ENCODE measurements at regions not wholly inside any gene's neighbourhood (a gene's known extent, or its start where the extent isn't known, plus 50 kb on each side); places are given as distances from the start of the nearest gene placed in this dataset.

- DNase-seq, result no peak
These were observed 291.0 kb upstream of the DOK6 start for GRCh38 chr18:69109686-69110085.

- DNase-seq, result no peak
These were observed 279.9 kb upstream of the DOK6 start for GRCh38 chr18:69120833-69121232.

GRCh38 chr18:69123421-69123820 lies 277.3 kb upstream of the DOK6 start:
- no peak for DNase-seq

DNA sequence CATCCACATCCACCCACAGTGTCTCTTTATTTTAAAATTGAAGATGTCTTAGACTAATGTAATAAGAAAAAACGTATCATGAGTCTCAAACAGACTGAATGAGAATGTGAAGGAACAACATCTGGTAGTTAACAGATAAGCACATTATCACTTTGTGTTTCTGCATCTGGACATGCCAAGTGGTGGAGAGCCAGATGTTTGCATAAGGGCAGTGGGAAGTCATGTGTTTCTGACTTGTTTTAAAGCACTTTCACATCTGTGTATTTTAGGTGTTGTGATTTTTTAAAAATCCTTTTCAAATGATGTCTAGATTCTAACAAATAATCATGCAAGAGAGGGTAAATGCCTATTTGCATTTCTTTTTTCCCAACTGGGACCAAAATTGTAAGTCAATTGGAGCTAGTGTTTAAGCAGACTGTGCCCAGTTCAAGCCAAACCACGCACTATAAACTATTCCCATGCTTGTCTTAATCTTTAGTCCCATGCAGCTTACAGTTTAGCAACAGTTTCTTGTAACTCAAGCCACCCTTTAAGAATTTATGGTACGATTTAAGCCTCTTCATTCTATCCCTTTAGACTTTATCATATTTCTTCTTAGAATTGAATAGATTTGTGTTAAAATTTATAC lies 272.7 kb upstream of the DOK6 start:
- DNase-seq, result no peak

DNA sequence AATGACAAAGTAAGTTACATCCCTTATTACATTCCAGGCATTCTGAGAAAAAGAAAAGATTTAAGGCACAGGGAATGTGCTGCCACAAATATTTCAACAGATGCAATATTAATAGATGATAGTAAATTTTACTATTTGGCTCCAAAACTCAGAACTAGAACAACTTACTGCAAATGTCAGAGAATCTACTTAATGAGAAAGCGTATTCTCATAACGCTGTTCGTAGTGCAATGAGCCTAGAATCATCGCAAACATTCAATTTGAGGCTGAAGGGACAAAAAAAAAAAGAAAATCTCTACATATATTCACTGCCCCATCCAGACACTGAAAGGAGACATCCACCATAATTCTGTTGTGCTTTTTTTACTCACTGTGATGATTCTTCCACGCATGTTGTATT lies 272.1 kb upstream of the DOK6 start:
- DNase-seq, result no peak

GRCh38 chr18:69128978-69129377 lies 271.7 kb upstream of the DOK6 start:
- DNase-seq, result no peak

- no peak for DNase-seq
These were observed 262.6 kb upstream of the DOK6 start for GRCh38 chr18:69138088-69138487.

GRCh38 chr18:69143084-69143483 lies 257.6 kb upstream of the DOK6 start:
- no peak for DNase-seq

GRCh38 chr18:69152436-69152835 lies 248.3 kb upstream of the DOK6 start:
- DNase-seq, result no peak

DNA sequence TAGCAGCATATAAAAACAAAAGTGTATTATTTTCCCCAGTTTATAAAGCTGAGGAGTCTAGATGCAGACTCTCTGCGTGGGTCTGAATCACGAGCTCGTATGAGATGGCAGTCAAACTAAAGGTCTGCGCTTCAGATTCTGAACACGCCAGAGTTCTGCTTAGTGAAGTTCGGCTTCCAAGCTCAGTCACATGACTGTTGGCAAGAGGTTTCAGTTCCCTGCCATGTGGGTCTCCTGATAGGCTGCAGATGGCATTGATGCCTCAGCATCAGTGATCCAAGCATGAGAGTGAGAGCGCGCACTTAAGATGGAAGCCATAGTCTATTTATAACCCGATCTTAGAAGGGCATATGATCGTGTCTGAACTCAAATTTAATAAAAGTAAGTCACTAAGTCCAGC lies 242.8 kb upstream of the DOK6 start:
- DNase-seq, result no peak

GRCh38 chr18:69158944-69159343 lies 241.7 kb upstream of the DOK6 start:
- no peak for DNase-seq

- no peak for DNase-seq
These were observed 239.2 kb upstream of the DOK6 start for GRCh38 chr18:69161383-69162028.

DNA sequence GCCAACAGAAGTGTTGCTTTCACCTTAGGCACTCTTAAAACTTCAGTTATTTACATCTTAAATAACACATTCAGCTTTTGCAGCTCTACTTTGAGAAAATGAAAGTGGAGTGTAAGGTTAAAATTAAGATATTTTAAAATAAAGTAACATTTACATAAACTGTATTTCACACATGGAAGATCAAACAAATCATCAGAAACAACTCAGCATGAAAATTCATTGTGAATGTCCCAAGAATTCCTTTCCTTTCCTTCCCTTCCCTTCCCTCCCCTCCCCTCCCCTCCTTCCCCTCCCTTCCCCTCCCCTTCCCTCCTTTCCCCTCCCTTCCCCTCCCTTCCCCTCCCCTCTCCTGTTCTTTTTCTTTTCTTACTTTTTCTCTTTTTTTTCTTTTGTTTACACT lies 238.0 kb upstream of the DOK6 start:
- no peak for DNase-seq

- no peak for DNase-seq
These were observed 228.6 kb upstream of the DOK6 start for GRCh38 chr18:69172046-69172445.

- no peak for DNase-seq
These were observed 225.0 kb upstream of the DOK6 start for GRCh38 chr18:69175681-69176080.

- DNase-seq, result no peak
These were observed 223.9 kb upstream of the DOK6 start for GRCh38 chr18:69176741-69177140.

- DNase-seq, result no peak
These were observed 223.0 kb upstream of the DOK6 start for GRCh38 chr18:69177702-69178101.

GRCh38 chr18:69186162-69186561 lies 214.5 kb upstream of the DOK6 start:
- DNase-seq, result no peak

- no peak for DNase-seq
These were observed 204.4 kb upstream of the DOK6 start for GRCh38 chr18:69196336-69196735.

GRCh38 chr18:69205925-69206324 lies 194.8 kb upstream of the DOK6 start:
- no peak for DNase-seq

- DNase-seq, result no peak
These were observed 192.1 kb upstream of the DOK6 start for GRCh38 chr18:69208545-69208944.

GRCh38 chr18:69209761-69210160 lies 190.9 kb upstream of the DOK6 start:
- no peak for DNase-seq

- no peak for DNase-seq
These were observed 186.8 kb upstream of the DOK6 start for GRCh38 chr18:69213842-69214241.

DNA sequence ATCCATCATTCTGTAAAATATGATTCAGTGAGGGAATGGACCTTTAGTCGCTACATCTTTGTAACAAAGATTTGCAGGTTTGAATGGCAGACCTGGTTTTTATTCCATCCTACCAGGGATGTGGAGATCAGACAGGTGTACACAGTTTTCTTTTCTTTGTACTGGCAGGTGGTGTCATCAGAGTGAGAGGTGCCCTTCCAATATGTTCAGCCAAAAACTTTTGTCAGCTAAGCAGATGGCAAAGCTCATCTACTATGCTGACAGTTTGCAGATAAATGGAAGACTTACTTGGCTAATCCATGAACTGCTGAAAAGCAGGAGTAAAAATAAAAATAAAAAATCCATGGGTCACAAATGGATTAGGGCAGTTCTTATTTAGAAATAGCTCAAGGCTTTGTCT lies 185.5 kb upstream of the DOK6 start:
- DNase-seq, result no peak

DNA sequence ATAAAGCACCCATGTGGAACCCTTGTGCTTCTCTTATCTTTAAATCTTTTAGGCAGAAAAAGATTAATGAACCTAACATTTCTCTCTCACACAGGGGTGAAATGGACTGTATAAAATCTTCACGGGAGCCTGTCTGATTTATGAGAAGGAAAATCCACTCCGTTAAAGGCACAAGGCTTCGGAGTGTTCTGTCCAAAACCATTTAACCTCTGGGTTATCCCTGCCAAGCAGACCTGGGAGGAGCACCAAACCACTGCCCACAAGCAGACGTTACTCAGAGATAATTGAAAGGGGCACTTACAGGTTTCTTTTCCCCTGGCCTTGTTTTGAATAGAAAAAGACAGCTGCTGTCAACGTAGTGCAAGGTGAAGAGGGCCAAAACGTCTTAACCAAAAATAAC lies 184.4 kb upstream of the DOK6 start:
- DNase-seq, result no peak
